T follicular helper cell (primary cell): ENCODE measurements at regions not wholly inside any gene's neighbourhood (a gene's known extent, or its start where the extent isn't known, plus 50 kb on each side); places are given as distances from the start of the nearest gene placed in this dataset.

Experiments used
- DNase-seq: peaks from one replicate; pipeline ENCODE4 v3.0.0-alpha.2; 2020; ENCODE audit warnings: low read depth

DNA sequence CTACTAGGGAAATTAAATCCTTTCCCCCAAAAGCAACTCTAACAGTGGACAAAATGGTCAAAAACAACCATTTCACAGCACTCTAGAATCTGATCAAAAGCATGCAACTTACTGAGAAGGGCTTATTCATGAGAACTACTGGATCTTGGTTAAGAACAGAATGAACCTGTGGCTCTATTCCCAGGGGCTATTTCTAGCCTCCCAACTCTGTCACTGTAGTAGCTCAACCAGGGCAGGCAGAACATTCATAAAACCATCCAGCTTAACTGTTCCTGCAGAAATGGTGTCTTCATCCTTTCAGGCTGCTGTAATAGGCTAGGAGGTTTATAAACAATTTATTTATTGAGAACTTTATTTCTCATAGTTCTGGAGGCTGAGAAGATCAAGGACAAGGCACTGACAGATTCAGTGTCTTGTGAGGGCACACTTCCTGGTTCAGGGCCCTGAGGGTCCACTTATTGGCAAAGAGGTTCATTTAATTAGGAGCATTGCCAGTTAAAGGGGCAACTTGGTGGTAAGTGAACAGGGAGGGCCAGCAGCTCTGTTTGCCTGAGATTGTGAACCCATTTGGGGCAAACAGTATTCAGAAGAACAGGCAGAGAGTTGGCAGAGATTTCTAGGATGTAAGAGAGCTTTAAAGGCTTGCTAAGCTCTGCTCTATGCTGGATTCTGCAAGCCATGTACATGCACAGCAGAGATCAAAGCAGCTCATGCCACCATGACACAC is 238.5 kb upstream of the FBXL7 start:
- no peak for DNase-seq

DNA sequence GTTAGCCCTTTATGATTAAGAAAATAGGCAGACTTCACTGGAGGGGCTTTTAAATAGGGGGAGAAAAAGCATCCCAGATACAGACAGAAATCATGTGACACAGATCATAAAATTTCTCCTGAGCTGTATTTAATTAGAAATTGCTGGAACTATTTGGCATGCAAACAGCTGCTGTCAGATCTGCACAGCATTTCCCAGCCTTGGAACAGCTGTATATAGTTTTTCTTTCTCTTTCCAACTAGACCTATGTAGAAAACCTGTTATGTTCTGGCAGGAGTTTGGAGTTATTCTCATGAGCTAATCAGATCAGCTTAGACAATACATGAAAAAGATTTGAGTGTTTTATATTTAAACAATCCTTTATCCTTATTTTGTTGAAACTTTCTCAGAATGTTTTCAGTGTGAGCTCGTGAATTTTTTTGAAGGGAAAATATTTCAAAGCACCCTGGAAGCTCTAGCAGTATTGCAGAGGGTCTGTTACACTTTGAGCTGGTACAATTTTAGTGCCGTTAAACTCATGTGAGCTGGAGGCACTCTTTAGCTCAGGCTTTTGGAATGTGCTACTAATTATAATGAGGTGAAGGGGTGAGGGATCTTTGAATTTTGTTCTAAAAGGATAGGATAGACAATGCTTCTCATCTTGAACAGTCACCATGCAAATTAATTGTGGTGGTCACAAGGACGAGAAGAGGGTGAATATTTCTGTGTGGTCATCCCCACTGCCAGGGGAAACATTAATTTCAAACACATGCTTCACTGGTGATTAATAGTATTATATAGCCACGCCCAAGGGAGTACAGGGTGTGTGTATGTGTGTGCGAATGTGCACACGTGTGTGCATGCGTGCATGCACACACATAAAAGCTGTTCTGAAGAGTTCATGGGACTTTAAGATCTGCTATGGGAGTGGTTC is 239.4 kb upstream of the FBXL7 start:
- no peak for DNase-seq

DNA sequence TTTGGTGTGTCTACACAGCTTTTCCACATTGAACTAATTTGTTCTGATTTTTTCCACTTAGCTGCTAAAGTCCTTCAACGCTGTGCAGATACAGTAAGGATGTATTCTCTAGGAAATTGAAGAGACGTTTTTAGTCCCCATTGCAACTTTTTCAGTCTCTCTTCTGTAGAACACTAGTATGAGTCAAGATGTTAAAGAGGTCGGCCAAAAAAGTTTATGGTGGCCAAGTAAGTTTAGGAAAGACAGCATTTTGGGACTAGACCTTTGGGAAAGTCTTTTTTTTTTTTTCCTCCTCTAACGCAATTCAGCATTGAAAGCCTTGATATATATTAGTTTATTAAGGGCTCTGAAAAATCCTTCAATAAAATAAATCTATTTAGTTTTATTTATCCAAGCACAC is 243.5 kb upstream of the FBXL7 start:
- no peak for DNase-seq

DNA sequence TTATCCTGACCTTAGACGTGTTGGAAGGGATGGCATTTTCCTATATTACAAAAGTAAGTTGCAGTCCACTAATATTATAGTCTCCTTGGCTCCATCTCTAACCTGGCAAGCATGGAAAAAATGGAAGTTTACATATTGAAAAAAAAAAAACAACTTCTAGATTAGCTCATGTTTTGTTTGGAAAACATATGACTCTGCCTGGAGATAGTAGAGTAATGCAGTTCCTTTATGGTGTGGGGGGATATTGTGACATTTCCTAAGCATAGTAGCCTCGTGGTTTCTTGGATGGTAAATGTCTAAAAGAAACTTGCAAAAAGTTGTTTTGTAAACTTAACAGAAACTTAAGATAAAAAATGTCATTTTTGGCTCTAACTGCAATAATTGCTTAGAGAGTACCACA is 244.4 kb upstream of the FBXL7 start:
- DNase-seq = no peak

DNA sequence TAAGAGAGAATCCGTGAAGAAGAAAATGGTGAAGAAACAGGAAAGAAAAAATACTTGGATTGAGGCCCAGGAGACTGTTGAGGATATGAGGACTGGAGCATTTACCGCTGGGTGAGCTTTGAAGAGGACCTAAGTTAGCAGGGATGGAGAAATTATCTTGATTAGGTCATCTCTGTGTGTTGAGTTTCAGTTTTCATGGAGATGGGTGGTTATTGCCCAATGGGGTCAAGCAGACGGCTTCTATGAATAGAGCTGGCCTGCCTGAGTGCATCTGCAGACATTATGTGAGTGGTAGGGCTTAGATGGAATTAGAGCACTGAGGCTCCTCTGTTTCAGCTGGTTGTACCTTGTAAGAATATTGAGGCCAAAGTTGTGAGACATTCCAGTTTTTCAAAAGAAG is 245.4 kb upstream of the FBXL7 start:
- no peak for DNase-seq

DNA sequence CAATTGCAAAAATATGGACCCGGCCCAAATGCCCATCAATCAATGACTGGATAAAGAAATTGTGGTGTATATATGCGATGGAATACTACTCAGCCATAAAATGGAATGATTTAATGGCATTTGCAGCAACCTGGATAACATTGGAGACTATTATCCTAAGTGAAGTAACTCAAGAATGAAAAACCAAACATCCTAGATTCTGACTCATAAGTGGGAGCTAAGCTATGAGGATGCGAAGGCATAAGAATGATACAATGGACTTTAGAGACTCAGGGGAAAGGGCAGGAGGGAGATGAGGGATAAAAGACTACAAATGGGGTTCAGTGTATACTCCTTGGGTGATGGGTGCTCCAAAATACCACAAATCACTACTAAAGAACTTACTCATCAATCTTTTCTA is 247.6 kb upstream of the FBXL7 start:
- no peak for DNase-seq

DNA sequence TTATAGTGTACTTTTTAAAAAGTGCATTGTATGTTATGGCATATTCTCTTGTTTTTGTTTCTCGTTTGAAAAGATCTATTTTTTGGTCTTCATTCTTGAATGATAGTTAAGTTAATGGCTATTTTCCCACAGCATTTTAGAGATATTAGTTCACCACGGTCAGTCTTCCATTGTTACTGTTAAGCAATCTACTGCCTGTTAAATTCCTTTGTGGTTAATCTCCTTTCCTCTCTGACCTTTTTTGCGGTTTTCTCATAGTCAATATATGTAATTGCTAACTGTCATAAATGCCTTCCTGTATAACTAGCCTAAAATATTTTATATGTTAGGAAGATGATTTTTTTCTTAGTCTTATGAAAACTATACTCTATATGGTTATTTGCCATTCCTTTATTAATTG is 250.8 kb upstream of the FBXL7 start:
- no peak for DNase-seq

DNA sequence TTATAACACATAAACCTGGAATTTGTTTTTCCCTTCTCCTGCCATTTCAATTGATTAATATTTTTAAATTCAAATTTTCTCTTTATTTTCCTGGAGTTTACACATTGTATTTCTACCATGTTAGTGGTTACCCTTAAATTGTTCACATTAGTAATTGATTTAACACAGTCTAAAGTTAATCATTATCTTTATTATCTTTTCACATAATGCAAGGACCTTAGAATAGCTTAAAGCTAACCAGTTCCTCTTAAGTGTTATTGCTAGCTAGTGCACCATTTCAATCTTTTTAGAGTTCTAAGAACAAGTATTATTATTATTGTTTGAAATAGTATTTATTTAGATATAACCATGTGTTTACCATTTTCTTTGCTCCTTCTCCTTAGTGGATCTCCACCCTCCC is 251.2 kb upstream of the FBXL7 start:
- no peak for DNase-seq

DNA sequence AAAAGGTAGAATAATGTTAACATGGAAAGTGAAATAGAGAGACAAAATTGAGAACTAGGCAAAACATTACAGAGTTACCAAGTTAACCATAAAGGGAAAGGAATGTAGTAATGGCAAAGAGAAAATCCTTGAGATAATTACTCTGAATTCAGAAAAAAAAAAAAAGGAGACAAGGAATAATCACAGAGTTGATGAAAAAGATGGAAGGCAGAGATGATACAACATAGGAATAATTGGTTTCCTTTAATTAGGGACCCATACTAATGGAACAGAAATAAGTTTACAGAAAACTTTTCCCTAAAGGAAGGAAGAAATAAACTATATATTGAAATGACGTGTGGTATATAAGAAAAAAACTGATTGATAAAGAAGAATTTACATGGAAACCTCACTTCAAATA is 254.1 kb upstream of the FBXL7 start:
- no peak for DNase-seq

DNA sequence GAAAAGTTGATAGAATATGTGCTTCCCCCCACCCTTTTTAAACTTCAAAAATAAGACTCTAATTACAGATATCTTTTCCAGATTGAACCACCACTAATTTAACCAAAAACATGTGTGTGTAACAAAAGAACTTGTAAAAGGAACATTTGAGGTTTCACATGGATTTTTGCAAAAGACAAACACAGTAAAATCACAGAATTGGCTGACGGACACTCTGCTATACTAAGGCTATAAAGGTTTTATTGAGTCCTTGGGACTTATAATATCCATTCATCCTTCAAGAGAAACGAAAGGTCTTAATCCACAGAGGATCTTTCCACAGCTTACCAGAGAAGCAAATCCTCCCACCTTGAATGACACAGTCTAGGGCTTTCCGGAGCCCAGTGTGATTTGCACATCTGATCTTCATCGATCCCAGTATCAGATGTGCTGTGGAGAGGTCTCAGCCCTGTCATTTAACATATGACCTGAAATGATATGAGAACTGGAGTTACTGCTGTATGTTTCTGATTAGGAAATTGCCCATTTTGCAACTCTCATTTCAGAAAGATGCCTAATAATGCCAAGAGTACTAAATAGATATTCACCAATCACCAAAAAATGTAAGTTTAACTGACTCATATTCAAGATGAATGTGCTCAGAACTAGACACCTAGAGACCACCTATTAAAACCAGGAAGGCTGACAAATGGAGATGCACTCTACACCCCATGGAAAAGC is 256.5 kb upstream of the FBXL7 start:
- no peak for DNase-seq

DNA sequence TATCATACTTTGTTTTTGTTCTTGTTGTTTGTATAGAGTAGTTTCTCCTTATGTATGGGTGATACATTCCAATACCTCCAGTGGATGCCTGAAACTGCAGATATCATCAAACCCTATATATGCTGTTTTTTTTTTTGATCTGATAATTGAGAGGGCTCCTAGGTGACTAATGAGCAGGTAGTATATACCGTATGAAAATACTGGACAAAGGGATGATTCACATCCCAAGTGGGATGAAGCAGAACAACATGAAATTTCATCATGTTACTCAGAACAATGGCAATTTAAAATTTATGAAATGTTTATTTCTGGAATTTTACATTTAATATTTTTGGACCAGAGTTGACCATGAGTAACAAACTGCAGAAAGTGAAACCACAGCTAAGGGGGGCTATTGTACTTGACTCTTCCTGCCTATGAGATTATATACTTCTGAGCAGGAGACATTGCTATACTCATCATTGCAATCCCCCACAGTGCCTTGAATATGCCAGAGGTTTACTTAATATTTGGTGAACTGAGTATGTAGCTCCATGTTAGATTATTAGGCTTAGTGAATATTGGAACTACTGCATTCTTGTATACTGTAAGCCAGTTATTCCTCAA is 258.7 kb upstream of the FBXL7 start:
- DNase-seq = no peak

DNA sequence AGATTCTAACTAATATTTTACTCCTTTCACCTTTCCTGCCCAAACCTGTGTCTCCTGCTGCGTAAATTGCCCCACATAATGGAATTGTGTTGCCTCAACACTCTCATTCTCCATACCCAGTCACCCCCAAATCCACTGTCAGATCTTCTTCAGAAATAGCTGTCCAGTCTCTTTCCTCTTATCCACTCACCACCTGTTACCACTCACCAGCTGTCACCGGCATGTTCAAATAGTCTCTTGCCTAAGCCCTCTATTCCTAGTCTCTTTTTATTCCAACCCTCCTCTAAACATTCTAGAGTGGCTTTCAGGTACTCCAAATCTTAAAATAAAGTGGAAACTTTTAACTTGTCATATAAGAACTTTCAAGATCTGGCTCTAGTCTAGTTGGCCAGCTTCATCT is 262.0 kb upstream of the FBXL7 start:
- DNase-seq = no peak

DNA sequence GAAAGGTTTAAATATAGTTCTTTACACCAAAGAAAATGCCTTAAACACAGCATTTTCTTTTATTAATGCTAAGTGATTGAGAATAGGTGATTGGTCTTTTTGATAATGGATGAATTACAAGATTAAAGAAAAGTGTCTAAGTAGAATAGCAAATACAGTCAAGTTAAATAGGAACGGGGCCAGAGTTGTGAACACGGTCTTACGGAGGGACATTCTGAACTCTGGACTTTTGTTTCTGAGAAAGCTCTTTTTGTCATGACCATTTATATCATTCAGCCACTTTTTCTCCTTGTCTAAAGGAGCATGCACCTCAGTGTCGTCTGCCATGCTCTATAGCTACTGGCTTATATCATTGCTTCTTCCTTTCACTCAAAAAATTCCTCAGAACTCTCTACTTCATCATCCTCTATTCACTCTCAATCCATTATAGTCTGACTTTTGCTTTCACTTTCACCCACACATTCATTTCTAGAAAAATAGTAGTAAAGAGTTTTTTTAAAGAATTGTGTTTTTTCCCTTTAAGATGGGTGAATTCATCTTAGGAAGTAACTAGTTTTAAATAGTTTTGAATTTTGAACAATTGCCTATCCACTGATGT is 263.0 kb upstream of the FBXL7 start:
- DNase-seq = no peak

DNA sequence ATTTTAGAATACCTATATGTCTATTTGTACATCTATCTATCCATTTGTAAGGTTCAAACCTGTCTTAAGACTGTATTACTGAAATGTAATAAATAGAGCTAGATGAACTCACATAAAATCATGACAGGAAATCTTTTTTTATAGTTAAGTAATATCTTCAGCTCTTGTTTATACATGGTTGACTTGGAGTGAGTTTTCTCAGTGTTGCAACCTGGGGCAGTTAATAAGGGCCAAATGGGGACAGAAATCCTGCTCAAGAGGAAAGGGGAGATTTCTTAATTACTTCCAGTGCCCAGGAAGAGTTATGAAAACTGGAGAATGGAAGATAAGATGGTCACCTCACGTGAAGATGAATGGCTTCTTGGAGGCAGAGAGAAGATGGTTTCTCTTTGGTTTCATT is 265.1 kb upstream of the FBXL7 start:
- DNase-seq = no peak

DNA sequence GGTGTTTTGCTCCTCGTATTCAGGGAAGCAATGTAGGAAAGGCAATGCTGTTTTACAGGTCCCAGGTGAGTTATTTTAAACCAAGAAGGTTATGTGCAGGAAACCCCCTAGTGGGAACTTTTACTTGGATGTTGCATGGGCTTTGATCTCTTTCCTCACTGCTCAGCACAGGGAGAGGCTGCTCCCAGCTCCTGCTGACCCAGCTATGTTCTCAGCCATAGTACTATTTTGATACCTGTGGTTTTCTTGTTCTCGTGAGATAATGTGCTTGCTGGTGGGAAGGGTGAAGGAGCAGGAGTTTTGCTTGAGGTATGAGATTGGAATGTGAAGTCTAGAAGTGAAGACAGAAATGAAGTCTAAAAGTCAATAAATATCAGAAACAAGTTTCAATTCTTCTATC is 265.6 kb upstream of the FBXL7 start:
- DNase-seq = no peak

DNA sequence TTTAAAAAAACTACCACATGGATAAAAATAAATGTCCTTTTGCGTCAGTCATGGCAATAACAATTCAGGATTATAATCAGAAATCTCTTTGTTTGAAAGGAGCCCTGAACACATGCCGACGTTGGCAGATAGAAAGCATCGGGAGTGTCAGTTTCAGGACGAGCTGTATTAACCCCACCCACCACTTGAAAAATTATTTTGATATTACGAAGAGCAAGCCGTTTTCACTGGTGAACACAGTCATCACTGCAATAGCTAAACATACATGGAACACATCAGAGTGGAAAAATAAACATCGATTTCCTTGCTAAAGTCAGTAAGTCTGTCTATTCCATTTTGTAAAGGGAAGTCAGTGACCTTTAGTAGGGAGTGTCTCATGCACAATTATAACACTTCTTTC is 266.4 kb upstream of the FBXL7 start:
- DNase-seq = no peak

DNA sequence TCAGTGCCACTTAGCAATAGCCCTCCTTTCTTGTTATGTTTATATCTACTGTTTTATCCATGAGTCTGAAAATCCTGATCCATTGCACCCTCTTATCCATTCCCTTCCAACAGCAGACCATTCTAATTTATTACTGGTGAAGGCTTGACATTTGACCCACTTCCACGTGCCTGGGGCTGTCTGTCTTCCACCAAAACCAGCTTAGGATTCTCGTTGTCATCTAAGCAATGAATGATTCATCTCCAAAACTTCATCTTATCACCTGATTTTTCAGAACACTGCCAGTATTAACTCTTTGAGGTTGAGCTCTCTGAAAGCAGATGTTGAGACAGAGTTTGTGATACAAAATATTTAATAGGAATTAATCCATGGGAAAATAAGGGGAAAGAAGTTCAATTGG is 277.8 kb upstream of the FBXL7 start:
- no peak for DNase-seq

DNA sequence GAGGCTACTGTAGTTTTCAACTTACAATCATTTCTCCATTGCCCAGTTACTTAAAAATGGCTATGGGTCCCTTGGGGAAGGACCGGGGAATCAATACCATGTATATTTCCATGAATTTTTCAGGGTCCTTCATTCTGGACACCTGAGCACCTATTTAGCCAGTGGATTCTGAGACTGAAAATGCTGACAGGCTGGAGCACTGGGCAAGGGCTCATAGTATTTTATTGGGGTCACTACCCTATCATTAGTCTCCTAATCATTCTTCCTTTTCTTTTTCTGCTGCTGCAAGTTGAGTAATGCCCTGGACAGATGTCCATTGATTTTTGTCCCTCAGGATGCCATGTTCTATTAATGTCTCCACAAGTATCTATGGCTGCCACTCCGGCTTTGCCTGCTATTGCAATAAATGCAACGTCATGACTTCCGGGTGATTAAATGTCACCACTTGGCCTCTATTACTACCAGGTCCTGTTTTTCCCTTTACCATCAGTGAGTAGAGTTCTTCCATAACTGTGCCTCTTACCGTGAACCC is 279.3 kb upstream of the FBXL7 start:
- DNase-seq = no peak

DNA sequence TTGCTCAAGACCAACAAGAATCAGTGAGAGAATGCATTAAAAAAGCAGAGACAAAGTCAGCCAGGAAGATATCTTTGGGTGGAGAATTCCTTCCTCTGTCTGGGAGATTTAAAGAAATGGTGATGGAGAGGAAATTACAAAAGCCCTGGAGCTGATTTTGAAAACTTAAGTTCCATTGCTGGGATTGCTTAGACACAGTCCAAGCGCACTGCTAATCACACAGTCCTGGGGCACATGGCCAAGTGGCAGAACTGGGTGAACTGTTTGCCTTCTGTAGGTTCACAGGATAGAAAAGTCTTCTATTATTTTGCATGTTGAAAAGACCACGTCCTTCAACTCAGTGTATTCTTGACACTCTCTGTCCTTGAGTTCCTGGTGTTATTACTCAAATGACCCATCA is 284.9 kb upstream of the FBXL7 start:
- no peak for DNase-seq

DNA sequence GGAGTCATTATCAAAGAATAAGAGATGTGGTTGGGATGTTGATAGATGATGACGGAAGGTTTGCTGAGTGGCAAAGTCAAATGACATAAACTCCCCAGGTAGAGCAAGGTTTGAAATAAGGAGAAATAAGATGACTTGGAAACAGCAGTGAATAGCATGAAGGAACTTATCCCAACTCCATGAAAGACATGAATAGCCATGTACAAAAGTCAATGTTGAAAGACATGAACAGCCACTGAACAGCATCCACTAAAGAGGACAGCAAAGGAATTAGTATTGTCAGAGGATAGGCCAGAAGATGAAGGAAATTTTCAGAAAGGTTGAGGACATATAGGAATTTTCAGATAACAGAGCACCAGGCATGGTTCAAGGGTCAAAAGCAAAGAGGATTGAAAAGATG is 286.0 kb upstream of the FBXL7 start:
- DNase-seq = no peak

DNA sequence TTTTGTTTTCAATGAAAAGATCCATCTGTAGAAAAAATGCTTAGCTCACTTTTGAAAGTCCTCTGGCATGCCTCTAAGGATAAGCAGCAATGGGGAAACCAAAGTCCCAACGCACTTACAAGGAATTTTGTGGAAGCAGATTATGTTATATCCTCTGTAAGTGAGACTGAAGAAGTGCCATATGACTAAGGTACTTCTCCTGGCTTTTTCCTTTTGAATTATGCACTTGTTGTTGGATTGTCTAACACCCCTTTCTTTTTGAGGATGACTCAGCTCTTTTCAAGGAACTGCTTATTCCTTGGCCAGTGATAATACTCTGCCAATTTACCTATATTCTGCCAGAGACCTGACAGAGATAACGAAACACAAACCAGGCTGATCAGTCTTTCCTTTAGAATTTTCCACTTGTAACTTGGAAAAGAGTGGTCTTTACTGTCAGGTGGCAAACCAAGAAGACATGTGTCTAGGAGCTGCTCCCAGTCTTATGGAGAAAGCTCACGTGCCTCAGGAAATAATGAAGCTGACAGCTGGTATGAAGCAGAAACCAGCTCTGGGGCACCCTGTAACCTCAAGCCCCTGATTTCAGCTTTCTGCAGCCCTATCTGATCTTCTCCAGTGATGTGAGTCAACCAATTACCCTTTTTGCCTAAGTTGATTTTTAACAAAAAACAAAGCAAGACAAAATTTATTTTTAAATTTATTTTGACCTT is 290.8 kb upstream of the FBXL7 start:
- no peak for DNase-seq
